K562 (cell line): ENCODE measurements at regions not wholly inside any gene's neighbourhood (a gene's known extent, or its start where the extent isn't known, plus 50 kb on each side); places are given as distances from the start of the nearest gene placed in this dataset.

Experiments used
- ATAC-seq: fragments of 200-7000 bp; cut with Tn5 transposase; 3 replicates; pipeline ENCODE4 v1.9.1; 2020; ENCODE audit warnings: moderate library complexity
- BruUV-seq: library from RNA; stranded (reverse); fragments of 400-500 nt; replicated peaks from 2 replicates; lab custom pipeline; 2021; lab: Mats Ljungman, UMichigan
- CTCF ChIA-PET: fragments of 300-600 bp; formaldehyde crosslinking; extraction: SDS; loops from one replicate; lab custom pipeline; 2021; ENCODE audit warnings: low intra/inter-chr PET ratio; lab: Yijun Ruan, JAX
- POLR2A ChIA-PET: fragments of 300-600, 350-650 bp; sonication (Branson Sonifier 250); formaldehyde crosslinking; extraction: SDS; loops from one replicate; lab custom pipeline; 2021; ENCODE audit warnings: antibody characterized with exemption, inconsistent platforms; lab: Yijun Ruan, JAX
- DNase-seq, 4 experiments: peaks; one replicate each; pipeline versions ENCODE4 v3.0.0 to v3.0.0-alpha.2; 2011 to 2018; ENCODE audit warnings: low spot score in 3 of 4, mixed read lengths in 3 of 4; ENCODE audit errors: extremely low read depth in 1 of 4
- FAIRE-seq: peaks from 2 replicates; lab custom pipeline; 2011; peaks lifted over from hg19 to GRCh38; lab: Jason Lieb, UNC
- H2AFZ ChIP-seq: 2 replicates; pipeline ENCODE4 v1.6.0; 2011; ENCODE audit warnings: low read depth, low read length, control low read depth, inconsistent platforms
- H3K27ac ChIP-seq: fragments of 200-600 bp; 3 replicates; pipeline ENCODE4 v1.8.0; 2011; ENCODE audit warnings: low read depth, mild to moderate bottlenecking, control low read depth, inconsistent platforms, low read length, moderate library complexity, mixed read lengths; ENCODE audit errors: extremely low read depth
- H3K27me3 ChIP-seq, 2 experiments: fragments of 300-600 bp in 1 of 2; 2 replicates in 1 of 2; 3 replicates in 1 of 2; pipeline versions ENCODE4 v1.6.0 to v1.8.0; 2011; ENCODE audit warnings: inconsistent platforms in 2 of 2, low read length in 2 of 2, mild to moderate bottlenecking in 1 of 2, mixed read lengths in 1 of 2, moderate library complexity in 1 of 2; ENCODE audit not compliant: control insufficient read depth in 2 of 2, insufficient read depth in 2 of 2
- H3K36me3 ChIP-seq: fragments of 300-600 bp; 3 replicates; pipeline ENCODE4 v1.8.0; 2011; ENCODE audit warnings: mild to moderate bottlenecking, low read length, inconsistent platforms; ENCODE audit not compliant: control insufficient read depth, insufficient read depth
- H3K4me1 ChIP-seq, 2 experiments: fragments of 200-600 bp in 1 of 2; replicated peaks in 1 of 2; 2 replicates in 1 of 2; 3 replicates in 1 of 2; pipeline versions ENCODE4 v1.5.1 to v1.8.0; 2011; ENCODE audit warnings: inconsistent platforms in 2 of 2, low read length in 2 of 2, mild to moderate bottlenecking in 1 of 2, mixed read lengths in 1 of 2, moderate library complexity in 1 of 2; ENCODE audit not compliant: control insufficient read depth in 2 of 2, insufficient read depth in 2 of 2
- H3K4me2 ChIP-seq: 2 replicates; pipeline ENCODE4 v1.6.1; 2011; ENCODE audit warnings: low read length, control low read depth, inconsistent platforms, mixed read lengths; ENCODE audit not compliant: insufficient read depth
- H3K4me3 ChIP-seq: fragments of 200-600 bp; sonication (generic), shearing (Covaris generic); 2 replicates; pipeline ENCODE4 v1.5.1; 2016; ENCODE audit warnings: control low read depth, inconsistent platforms
- H3K79me2 ChIP-seq: fragments of 200-600 bp; 3 replicates; pipeline ENCODE4 v1.8.0; 2011; ENCODE audit warnings: low read length, inconsistent platforms; ENCODE audit not compliant: control insufficient read depth, insufficient read depth
- H3K9ac ChIP-seq, 2 experiments: 2 replicates each; pipeline versions ENCODE4 v1.6.0 to v1.6.1; 2011; ENCODE audit warnings: low read depth in 2 of 2, low read length in 2 of 2, control low read depth in 1 of 2, inconsistent platforms in 1 of 2, mild to moderate bottlenecking in 1 of 2, mixed read lengths in 1 of 2; ENCODE audit not compliant: insufficient read depth in 1 of 2
- H3K9me1 ChIP-seq: one replicate; pipeline ENCODE4 v1.6.0; 2011; ENCODE audit warnings: inconsistent platforms, mild to moderate bottlenecking, low read length, moderate library complexity; ENCODE audit not compliant: control insufficient read depth, insufficient read depth
- H3K9me3 ChIP-seq: replicated peaks from 2 replicates; pipeline ENCODE4 v1.5.1; 2011; ENCODE audit warnings: low read depth, low read length, inconsistent platforms; ENCODE audit not compliant: control insufficient read depth, insufficient read depth
- H4K20me1 ChIP-seq: replicated peaks from 2 replicates; pipeline ENCODE4 v1.6.1; 2011; ENCODE audit warnings: low read length, inconsistent platforms, mixed read lengths; ENCODE audit not compliant: control insufficient read depth, insufficient read depth
- ATF1 ChIP-seq, 2 experiments: fragments of 450-650 bp in 1 of 2; IDR thresholded peaks; 2 replicates each; pipeline ENCODE4 v1.6.1; 2016; ENCODE audit warnings: missing compliant biosample characterization in 1 of 2, missing genetic modification characterization in 1 of 2
- ATF3 ChIP-seq, 2 experiments: fragments of 450-650 bp in 1 of 2; sonication (generic) in 1 of 2; formaldehyde crosslinking in 1 of 2; IDR thresholded peaks in 1 of 2; conservative IDR thresholded peaks in 1 of 2; 2 replicates each; pipeline versions ENCODE4 v1.6.1 to v1.8.1; 2016 to 2023; ENCODE audit warnings: mild to moderate bottlenecking in 2 of 2, moderate library complexity in 2 of 2, inconsistent platforms in 1 of 2, missing genetic modification reagents in 1 of 2
- CHD4 ChIP-seq: fragments of 200-600 bp; sonication (generic); IDR thresholded peaks from 3 replicates; pipeline ENCODE4 v1.6.1; 2012; ENCODE audit warnings: low read depth, mild to moderate bottlenecking, mixed read lengths, low read length, inconsistent platforms; ENCODE audit not compliant: insufficient read depth, insufficient replicate concordance, poor library complexity, severe bottlenecking
- CREB1 ChIP-seq, 2 experiments: sonication (generic) in 1 of 2; formaldehyde crosslinking in 1 of 2; IDR thresholded peaks; 2 replicates each; pipeline versions ENCODE4 v1.6.1 to v1.8.0; 2012 to 2022; ENCODE audit warnings: inconsistent platforms in 1 of 2, mild to moderate bottlenecking in 1 of 2, missing genetic modification reagents in 1 of 2, moderate library complexity in 1 of 2
- ELF1 ChIP-seq: fragments of 200-800 bp; sonication (Bioruptor generic); IDR thresholded peaks from 2 replicates; pipeline ENCODE4 v1.6.1; 2016; ENCODE audit warnings: missing genetic modification characterization, missing compliant biosample characterization
- KLF10 ChIP-seq: fragments of 250-450 bp; sonication (Bioruptor Pico); IDR thresholded peaks from 2 replicates; pipeline ENCODE4 v1.6.1; 2021; ENCODE audit warnings: matching md5 sums
- SAFB ChIP-seq: fragments of 200-400 bp; formaldehyde crosslinking; IDR thresholded peaks from 2 replicates; pipeline ENCODE4 v1.6.1; 2017; ENCODE audit warnings: low read depth, low read length, borderline replicate concordance
- WGBS: fragments of 100-300 bp; shearing (Covaris generic); methylation state at CpG from one replicate; pipeline ENCODE4 v1.1.6; 2016; ENCODE audit warnings: low coverage, mixed read lengths; ENCODE audit not compliant: insufficient coverage; ENCODE audit errors: missing lambda C conversion rate; 5-methylcytosine and 5-hydroxymethylcytosine counted together
- in situ Hi-C: fragments of 300-500 bp; cut with MboI; formaldehyde crosslinking; loops from 4 replicates; pipeline ENCODE4 v1.15.0; 2018; ENCODE audit warnings: inconsistent platforms, mixed read lengths
- intact Hi-C: fragments of 100-400 bp; cut with micrococcal nuclease; formaldehyde crosslinking; loops from 2 replicates; pipeline ENCODE4 v1.14.2; 2022

GRCh38 chr16:51994597-51994996, 552.3 kb downstream of the TOX3 start:
- Histone ChIP-seq H3K36me3 (no peaks in the 10 kb centered on the region), H3K9me1 (no peaks in the 10 kb centered on the region), H4K20me1 (no peaks in the 10 kb centered on the region), H3K4me2 (no peak overlapping the region), H3K27ac (no peak overlapping the region), H3K27me3 (no peaks in the 10 kb centered on the region), H3K4me1 (no peaks in the 10 kb centered on the region), H3K4me3 (no peak overlapping the region), H3K9ac (no peak overlapping the region), H2AFZ (no peak overlapping the region), H3K9me3 (no peaks in the 10 kb centered on the region), H3K79me2 (no peaks in the 10 kb centered on the region)
- ATAC-seq: no peak
- BruUV-seq: no TSS peak
- in situ Hi-C loops: no loop called here
- under 1% methylated on average over 8 of the region's 8 CpGs for WGBS
- DNase-seq: no peak
- no peak for FAIRE-seq
- POLR2A ChIA-PET: no interaction called here
- TF ChIP-seq KLF10 (CRISPR knock-in tag): no peak
- TF ChIP-seq CHD4: no peak
- no peak for TF ChIP-seq ELF1 (tag)
- intact Hi-C loops: no loop called here
- CTCF ChIA-PET: no interaction called here

GRCh38 chr16:51989637-51990230, 557.2 kb downstream of the TOX3 start:
- no peak overlapping the region for H3K4me3 ChIP-seq
- no peak for TF ChIP-seq SAFB
- TF ChIP-seq ATF3 (IDR thresholded peaks at IDR 0.05): no peak
- TF ChIP-seq ATF3 (CRISPR knock-in tag; conservative IDR thresholded peaks at IDR 0.05): no peak
- no peak for TF ChIP-seq ATF1 (CRISPR knock-in tag; IDR thresholded peaks at IDR 0.05)
- no peak for TF ChIP-seq ATF1 (tag; IDR thresholded peaks at IDR 0.05)
- no peak for TF ChIP-seq CREB1 (IDR thresholded peaks at IDR 0.05)
- no peak for TF ChIP-seq CREB1 (CRISPR knock-in tag; IDR thresholded peaks at IDR 0.05)
- H3K4me1 ChIP-seq: no peaks in the 10 kb centered on the region
- ATAC-seq (no peak), FAIRE-seq (no peak), DNase-seq (no peak)
- in situ Hi-C loops: no loop called here
- no peak overlapping the region for H3K9ac ChIP-seq
- no peaks in the 10 kb centered on the region for H3K36me3 ChIP-seq
- intact Hi-C loops: no loop called here
- H3K4me2 ChIP-seq: no peak overlapping the region
- H3K27me3 ChIP-seq: no peaks in the 10 kb centered on the region
- POLR2A ChIA-PET: no interaction called here
- 2% methylated on average over 5 of the region's 6 CpGs for WGBS
- no peaks in the 10 kb centered on the region for H3K9me3 ChIP-seq
- BruUV-seq: no TSS peak
- H4K20me1 ChIP-seq: no peaks in the 10 kb centered on the region
- H3K79me2 ChIP-seq: no peaks in the 10 kb centered on the region
- no peaks in the 10 kb centered on the region for H3K9me1 ChIP-seq
- no peak overlapping the region for H2AFZ ChIP-seq
- no peak overlapping the region for H3K27ac ChIP-seq
- CTCF ChIA-PET: no interaction called here
